ENCODE measurements at regions not wholly inside any gene's neighbourhood (a gene's known extent, or its start where the extent isn't known, plus 50 kb on each side); places are given as distances from the start of the nearest gene placed in this dataset.

- no peak overlapping the region for H3K4me3 ChIP-seq (ENCODE audit: low read length)
- H3K36me3 ChIP-seq (ENCODE audit: control insufficient read depth, low read depth, low read length), result no peaks in the 10 kb centered on the region
- no peak overlapping the region for H3K9ac ChIP-seq (ENCODE audit: low read length)
- H3K27me3 ChIP-seq (ENCODE audit: control insufficient read depth, insufficient read depth, low read length), result no peaks in the 10 kb centered on the region
- no peaks in the 10 kb centered on the region for H3K9me3 ChIP-seq (ENCODE audit: control insufficient read depth, low read depth, low read length)
- no peak overlapping the region for H3K27ac ChIP-seq (ENCODE audit: low read length)
- no peaks in the 10 kb centered on the region for H3K4me1 ChIP-seq (ENCODE audit: control insufficient read depth, low read depth, low read length)
These were observed 133.3 kb upstream of the SLC10A2 start for GRCh38 chr13:103199380-103200088.

GRCh38 chr13:103196356-103196755, 130.1 kb upstream of the SLC10A2 start:
- no peaks in the 10 kb centered on the region for H3K4me1 ChIP-seq (ENCODE audit: control insufficient read depth, low read depth, low read length)
- H3K9ac ChIP-seq (ENCODE audit: low read length), result no peak overlapping the region
- H3K36me3 ChIP-seq (ENCODE audit: control insufficient read depth, low read depth, low read length), result no peaks in the 10 kb centered on the region
- H3K9me3 ChIP-seq (ENCODE audit: control insufficient read depth, low read depth, low read length), result no peaks in the 10 kb centered on the region
- no peaks in the 10 kb centered on the region for H3K27me3 ChIP-seq (ENCODE audit: control insufficient read depth, insufficient read depth, low read length)
- H3K4me3 ChIP-seq (ENCODE audit: low read length), result no peak overlapping the region
- H3K27ac ChIP-seq (ENCODE audit: low read length), result no peak overlapping the region

- no peaks in the 10 kb centered on the region for H3K9me3 ChIP-seq (ENCODE audit: control insufficient read depth, low read depth, low read length)
- no peak overlapping the region for H3K27ac ChIP-seq (ENCODE audit: low read length)
- H3K36me3 ChIP-seq (ENCODE audit: control insufficient read depth, low read depth, low read length), result no peaks in the 10 kb centered on the region
- no peaks in the 10 kb centered on the region for H3K27me3 ChIP-seq (ENCODE audit: control insufficient read depth, insufficient read depth, low read length)
- H3K9ac ChIP-seq (ENCODE audit: low read length), result no peak overlapping the region
- no peaks in the 10 kb centered on the region for H3K4me1 ChIP-seq (ENCODE audit: control insufficient read depth, low read depth, low read length)
- no peak overlapping the region for H3K4me3 ChIP-seq (ENCODE audit: low read length)
These were observed 129.5 kb upstream of the SLC10A2 start for GRCh38 chr13:103195762-103196161.

GRCh38 chr13:103194871-103195270, 128.7 kb upstream of the SLC10A2 start:
- H3K27ac ChIP-seq (ENCODE audit: low read length), result no peak overlapping the region
- H3K4me3 ChIP-seq (ENCODE audit: low read length), result no peak overlapping the region
- no peaks in the 10 kb centered on the region for H3K4me1 ChIP-seq (ENCODE audit: control insufficient read depth, low read depth, low read length)
- H3K27me3 ChIP-seq (ENCODE audit: control insufficient read depth, insufficient read depth, low read length), result no peaks in the 10 kb centered on the region
- no peaks in the 10 kb centered on the region for H3K36me3 ChIP-seq (ENCODE audit: control insufficient read depth, low read depth, low read length)
- no peaks in the 10 kb centered on the region for H3K9me3 ChIP-seq (ENCODE audit: control insufficient read depth, low read depth, low read length)
- H3K9ac ChIP-seq (ENCODE audit: low read length), result no peak overlapping the region

- Histone ChIP-seq H3K36me3 (ENCODE audit: control insufficient read depth, low read depth, low read length) (no peaks in the 10 kb centered on the region), H3K9ac (ENCODE audit: low read length) (no peak overlapping the region)
These were observed 126.4 kb upstream of the SLC10A2 start for GRCh38 chr13:103192511-103193135.

GRCh38 chr13:103190841-103191240, 124.6 kb upstream of the SLC10A2 start:
- Histone ChIP-seq H3K27ac (ENCODE audit: low read length) (no peak overlapping the region), H3K4me3 (ENCODE audit: low read length) (no peak overlapping the region), H3K9ac (ENCODE audit: low read length) (no peak overlapping the region)

More at GRCh38 chr13:103192511-103193135, 126.4 kb upstream of the SLC10A2 start:
- Histone ChIP-seq H3K27ac (ENCODE audit: low read length) (no peak overlapping the region), H3K27me3 (ENCODE audit: control insufficient read depth, insufficient read depth, low read length) (no peaks in the 10 kb centered on the region), H3K4me1 (ENCODE audit: control insufficient read depth, low read depth, low read length) (no peaks in the 10 kb centered on the region), H3K9me3 (ENCODE audit: control insufficient read depth, low read depth, low read length) (no peaks in the 10 kb centered on the region), H3K4me3 (ENCODE audit: low read length) (no peak overlapping the region)

GRCh38 chr13:103188713-103189326, 122.6 kb upstream of the SLC10A2 start:
- H3K9ac ChIP-seq (ENCODE audit: low read length), result no peak overlapping the region
- H3K9me3 ChIP-seq (ENCODE audit: control insufficient read depth, low read depth, low read length), result no peaks in the 10 kb centered on the region
- H3K4me3 ChIP-seq (ENCODE audit: low read length), result no peak overlapping the region
- no peak overlapping the region for H3K27ac ChIP-seq (ENCODE audit: low read length)
- H3K36me3 ChIP-seq (ENCODE audit: control insufficient read depth, low read depth, low read length), result no peaks in the 10 kb centered on the region
- H3K27me3 ChIP-seq (ENCODE audit: control insufficient read depth, insufficient read depth, low read length), result no peaks in the 10 kb centered on the region
- H3K4me1 ChIP-seq (ENCODE audit: control insufficient read depth, low read depth, low read length), result peaks cover 4% of the 10 kb centered on the region

More at GRCh38 chr13:103190841-103191240, 124.6 kb upstream of the SLC10A2 start:
- peaks cover 4% of the 10 kb centered on the region for H3K4me1 ChIP-seq (ENCODE audit: control insufficient read depth, low read depth, low read length)
- no peaks in the 10 kb centered on the region for H3K36me3 ChIP-seq (ENCODE audit: control insufficient read depth, low read depth, low read length)
- no peaks in the 10 kb centered on the region for H3K9me3 ChIP-seq (ENCODE audit: control insufficient read depth, low read depth, low read length)
- no peaks in the 10 kb centered on the region for H3K27me3 ChIP-seq (ENCODE audit: control insufficient read depth, insufficient read depth, low read length)

GRCh38 chr13:103187721-103188156, 121.5 kb upstream of the SLC10A2 start:
- no peaks in the 10 kb centered on the region for H3K27me3 ChIP-seq (ENCODE audit: control insufficient read depth, insufficient read depth, low read length)
- no peak overlapping the region for H3K27ac ChIP-seq (ENCODE audit: low read length)
- no peak overlapping the region for H3K4me3 ChIP-seq (ENCODE audit: low read length)
- H3K4me1 ChIP-seq (ENCODE audit: control insufficient read depth, low read depth, low read length), result peaks cover 4% of the 10 kb centered on the region
- no peak overlapping the region for H3K9ac ChIP-seq (ENCODE audit: low read length)
- H3K36me3 ChIP-seq (ENCODE audit: control insufficient read depth, low read depth, low read length), result no peaks in the 10 kb centered on the region
- H3K9me3 ChIP-seq (ENCODE audit: control insufficient read depth, low read depth, low read length), result no peaks in the 10 kb centered on the region

- peaks cover 4% of the 10 kb centered on the region for H3K4me1 ChIP-seq (ENCODE audit: control insufficient read depth, low read depth, low read length)
- no peaks in the 10 kb centered on the region for H3K27me3 ChIP-seq (ENCODE audit: control insufficient read depth, insufficient read depth, low read length)
- no peak overlapping the region for H3K9ac ChIP-seq (ENCODE audit: low read length)
- H3K27ac ChIP-seq (ENCODE audit: low read length), result no peak overlapping the region
- no peaks in the 10 kb centered on the region for H3K9me3 ChIP-seq (ENCODE audit: control insufficient read depth, low read depth, low read length)
- no peak overlapping the region for H3K4me3 ChIP-seq (ENCODE audit: low read length)
- no peaks in the 10 kb centered on the region for H3K36me3 ChIP-seq (ENCODE audit: control insufficient read depth, low read depth, low read length)
These were observed 118.2 kb upstream of the SLC10A2 start for GRCh38 chr13:103184413-103184812.

GRCh38 chr13:103178986-103179943, 113.0 kb upstream of the SLC10A2 start:
- no peak overlapping the region for H3K27ac ChIP-seq (ENCODE audit: low read length)
- no peaks in the 10 kb centered on the region for H3K36me3 ChIP-seq (ENCODE audit: control insufficient read depth, low read depth, low read length)
- no peaks in the 10 kb centered on the region for H3K9me3 ChIP-seq (ENCODE audit: control insufficient read depth, low read depth, low read length)
- no peak overlapping the region for H3K9ac ChIP-seq (ENCODE audit: low read length)
- no peaks in the 10 kb centered on the region for H3K4me1 ChIP-seq (ENCODE audit: control insufficient read depth, low read depth, low read length)
- no peaks in the 10 kb centered on the region for H3K27me3 ChIP-seq (ENCODE audit: control insufficient read depth, insufficient read depth, low read length)
- H3K4me3 ChIP-seq (ENCODE audit: low read length), result no peak overlapping the region

- Histone ChIP-seq H3K27ac (ENCODE audit: low read length) (no peak overlapping the region), H3K9ac (ENCODE audit: low read length) (no peak overlapping the region), H3K9me3 (ENCODE audit: control insufficient read depth, low read depth, low read length) (no peaks in the 10 kb centered on the region), H3K36me3 (ENCODE audit: control insufficient read depth, low read depth, low read length) (no peaks in the 10 kb centered on the region), H3K27me3 (ENCODE audit: control insufficient read depth, insufficient read depth, low read length) (no peaks in the 10 kb centered on the region), H3K4me3 (ENCODE audit: low read length) (no peak overlapping the region), H3K4me1 (ENCODE audit: control insufficient read depth, low read depth, low read length) (no peaks in the 10 kb centered on the region)
These were observed 108.7 kb upstream of the SLC10A2 start for GRCh38 chr13:103174966-103175365.
